Osteocyte (in vitro differentiated cells): ENCODE measurements at regions not wholly inside any gene's neighbourhood (a gene's known extent, or its start where the extent isn't known, plus 50 kb on each side); places are given as distances from the start of the nearest gene placed in this dataset.

Experiments
- DNase-seq: peaks from one replicate; pipeline ENCODE4 v3.0.0; 2021; ENCODE audit warnings: mixed read lengths; ENCODE audit not compliant: unreplicated experiment; ENCODE audit errors: extremely low spot score
- H3K27ac Mint-ChIP-seq: one replicate; pipeline ENCODE4 v1.8.0; 2021; ENCODE audit warnings: mild to moderate bottlenecking, mixed read lengths; ENCODE audit not compliant: unreplicated experiment
- H3K27me3 Mint-ChIP-seq: one replicate; pipeline ENCODE4 v1.8.0; 2021; ENCODE audit warnings: mixed read lengths; ENCODE audit not compliant: unreplicated experiment
- H3K36me3 Mint-ChIP-seq: one replicate; pipeline ENCODE4 v1.8.0; 2021; ENCODE audit warnings: mixed read lengths; ENCODE audit not compliant: unreplicated experiment
- H3K4me1 Mint-ChIP-seq: one replicate; pipeline ENCODE4 v1.8.0; 2021; ENCODE audit warnings: mixed read lengths; ENCODE audit not compliant: unreplicated experiment
- H3K4me3 Mint-ChIP-seq: one replicate; pipeline ENCODE4 v1.8.0; 2021; ENCODE audit warnings: mild to moderate bottlenecking, moderate library complexity, mixed read lengths; ENCODE audit not compliant: unreplicated experiment
- H3K9me3 Mint-ChIP-seq: one replicate; pipeline ENCODE4 v1.8.0; 2021; ENCODE audit warnings: mixed read lengths; ENCODE audit not compliant: unreplicated experiment
- CTCF ChIP-seq: fragments of 200-600 bp; sonication (generic); IDR thresholded peaks from 2 replicates; pipeline ENCODE4 v1.5.0; 2021; ENCODE audit warnings: antibody characterized with exemption, mild to moderate bottlenecking, moderate library complexity

DNA sequence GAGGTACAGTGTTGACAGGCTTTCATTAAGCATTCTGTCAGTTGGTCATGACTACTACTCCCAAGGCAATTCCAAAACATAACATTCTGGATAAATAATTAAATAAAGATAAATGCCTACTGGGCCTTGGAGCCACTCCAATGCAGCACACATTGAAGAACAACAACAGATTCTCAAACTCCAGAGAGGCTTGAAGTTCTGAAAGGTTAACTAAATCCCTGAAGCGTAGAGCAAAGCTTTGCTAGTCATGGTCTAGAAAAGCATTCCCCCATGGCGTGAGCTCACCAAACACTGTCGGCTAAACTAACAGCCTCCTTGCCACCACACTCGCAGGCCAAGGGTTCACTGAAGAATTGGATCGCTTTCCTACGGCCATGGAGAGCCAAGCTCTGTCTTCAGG lies 268.0 kb downstream of the ATG4C start:
- Mint-ChIP-seq H3K27ac (no peak overlapping the region), H3K27me3 (peaks cover 18% of the 10 kb centered on the region), H3K36me3 (no peaks in the 10 kb centered on the region), H3K4me3 (no peak overlapping the region), H3K4me1 (no peaks in the 10 kb centered on the region), H3K9me3 (no peaks in the 10 kb centered on the region)
- DNase-seq = no peak
- no peak for TF ChIP-seq CTCF

DNA sequence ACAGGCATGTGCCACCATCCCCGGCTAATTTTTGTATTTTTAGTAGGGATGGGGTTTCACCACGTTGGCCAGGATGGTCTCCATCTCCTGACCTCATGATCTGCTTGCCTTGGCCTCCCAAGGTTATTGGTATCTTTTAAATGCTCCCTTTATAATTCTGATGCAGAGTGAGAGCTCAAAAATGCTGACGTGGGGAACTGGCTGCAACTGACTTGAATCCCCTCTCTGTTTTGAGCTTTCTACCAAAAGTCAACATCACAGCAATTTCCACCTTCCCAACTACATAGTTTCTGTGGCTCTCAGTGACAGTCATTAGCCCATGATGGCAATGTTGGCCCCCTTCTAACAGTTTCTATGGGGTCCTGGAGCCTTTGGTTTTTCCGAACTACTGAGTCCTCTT lies 268.2 kb upstream of the FOXD3 start:
- no peaks in the 10 kb centered on the region for H3K4me1 Mint-ChIP-seq
- H3K27me3 Mint-ChIP-seq = peaks cover 5% of the 10 kb centered on the region
- TF ChIP-seq CTCF = no peak
- no peak for DNase-seq
- H3K27ac Mint-ChIP-seq = no peak overlapping the region
- no peak overlapping the region for H3K4me3 Mint-ChIP-seq
- no peaks in the 10 kb centered on the region for H3K36me3 Mint-ChIP-seq
- H3K9me3 Mint-ChIP-seq = no peaks in the 10 kb centered on the region

DNA sequence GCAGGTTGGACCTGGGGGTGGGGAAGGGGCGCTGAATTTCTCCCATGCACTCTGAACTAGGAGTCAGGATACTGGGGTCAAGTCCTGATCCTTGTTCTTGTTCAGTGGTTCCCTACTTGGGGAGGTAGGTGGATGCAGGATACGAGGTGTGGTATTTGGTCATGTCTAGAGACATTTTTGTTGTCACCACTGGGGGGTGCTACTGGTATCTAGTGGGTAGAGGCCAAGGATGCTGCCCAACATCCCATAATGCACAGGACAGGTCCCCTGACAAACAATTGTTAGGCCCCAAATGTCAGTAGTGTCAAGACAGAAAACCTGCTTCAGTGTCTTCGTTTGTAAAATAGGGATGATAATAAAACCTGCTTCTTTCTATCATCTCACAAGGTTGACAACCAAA lies 259.0 kb upstream of the FOXD3 start:
- TF ChIP-seq CTCF = peak; percentile 6
- Mint-ChIP-seq H3K27me3 (peaks cover 9% of the 10 kb centered on the region), H3K4me3 (no peak overlapping the region), H3K27ac (no peak overlapping the region), H3K4me1 (no peaks in the 10 kb centered on the region), H3K36me3 (no peaks in the 10 kb centered on the region), H3K9me3 (no peaks in the 10 kb centered on the region)
- DNase-seq = no peak

- Mint-ChIP-seq H3K9me3 (no peaks in the 10 kb centered on the region), H3K36me3 (no peaks in the 10 kb centered on the region), H3K4me3 (no peak overlapping the region), H3K27me3 (peaks cover 13% of the 10 kb centered on the region), H3K4me1 (no peaks in the 10 kb centered on the region), H3K27ac (no peak overlapping the region)
- TF ChIP-seq CTCF = no peak
- no peak for DNase-seq
Measured at GRCh38 chr1:63064135-63064534, 258.2 kb upstream of the FOXD3 start.

GRCh38 chr1:63068626-63069025 lies 253.7 kb upstream of the FOXD3 start:
- Mint-ChIP-seq H3K36me3 (no peaks in the 10 kb centered on the region), H3K4me3 (no peak overlapping the region), H3K4me1 (no peaks in the 10 kb centered on the region), H3K27ac (no peak overlapping the region), H3K9me3 (no peaks in the 10 kb centered on the region), H3K27me3 (peaks cover 20% of the 10 kb centered on the region)
- TF ChIP-seq CTCF = no peak
- DNase-seq = no peak
